Inflammatory macrophage treated with lipopolysaccharide for 1 hour (primary cell): ENCODE measurements at regions not wholly inside any gene's neighbourhood (a gene's known extent, or its start where the extent isn't known, plus 50 kb on each side); places are given as distances from the start of the nearest gene placed in this dataset.

ENCODE experiments used
- DNase-seq, 2 donors: peaks; one replicate each; pipeline ENCODE4 v3.0.0-alpha.2; 2020 to 2022

DNA sequence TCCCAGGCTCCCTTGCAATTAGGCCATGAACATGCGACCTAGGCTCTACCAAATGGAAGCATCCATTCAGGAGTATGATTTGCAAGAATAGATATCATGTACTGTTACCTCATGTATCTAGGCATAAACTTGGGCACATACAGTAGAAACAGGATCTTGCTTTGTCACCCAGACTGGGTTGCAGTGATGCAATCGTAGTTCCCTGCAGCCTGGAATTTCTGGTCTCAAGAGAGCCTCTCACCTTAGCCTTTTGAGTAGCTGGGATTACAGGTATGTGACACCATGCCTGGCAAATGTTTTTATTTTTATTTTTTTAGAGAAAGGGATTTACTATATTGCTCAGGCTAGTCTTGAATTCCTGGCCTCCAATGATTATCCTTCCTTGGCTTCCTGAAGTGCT lies 994.2 kb downstream of the ADGRL3 start:
- DNase-seq: no peak

GRCh38 chr4:62193761-62194160 lies 993.6 kb downstream of the ADGRL3 start:
- DNase-seq: no peak

- DNase-seq: no peak
Observed at GRCh38 chr4:62191451-62192240, 991.5 kb downstream of the ADGRL3 start.

GRCh38 chr4:62170235-62170634 lies 970.1 kb downstream of the ADGRL3 start:
- no peak for DNase-seq

DNA sequence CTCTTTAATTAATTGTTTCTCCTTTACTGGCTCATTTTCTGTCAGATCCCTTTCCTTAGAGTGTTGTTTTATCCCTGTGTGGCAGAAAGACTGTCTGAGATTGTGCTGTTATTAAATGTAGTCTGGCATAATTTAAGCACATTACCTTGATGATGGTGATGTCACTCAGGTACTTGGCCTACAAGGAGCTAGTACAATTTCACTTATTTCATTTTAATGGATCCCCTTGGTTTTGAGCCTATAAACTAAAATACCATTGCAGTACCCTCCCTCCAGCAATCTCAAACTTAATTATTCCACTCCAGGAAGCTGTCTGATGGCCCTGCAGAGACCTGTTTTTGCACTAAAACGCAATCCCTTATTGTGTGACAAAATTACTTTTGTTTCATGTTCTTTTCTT lies 968.6 kb downstream of the ADGRL3 start:
- no peak for DNase-seq

DNA sequence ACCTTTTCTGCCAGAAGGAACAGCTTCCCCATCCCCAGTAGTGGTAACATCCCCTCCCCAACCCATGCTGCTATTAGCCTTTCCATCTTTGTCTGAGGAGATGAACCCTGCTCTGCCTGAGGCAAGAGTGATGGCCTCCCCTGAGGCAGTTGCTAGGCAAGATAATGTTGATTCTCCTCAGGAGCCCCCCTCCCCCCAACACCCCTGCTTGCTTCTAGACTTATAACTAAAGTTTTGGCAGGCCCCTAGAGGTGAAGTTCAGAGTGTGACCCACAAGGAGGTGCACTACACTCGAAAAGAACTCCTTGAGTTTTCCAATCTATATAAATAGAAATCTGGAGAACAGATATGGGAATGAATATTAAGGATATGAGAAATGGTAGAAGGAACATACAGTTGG lies 962.5 kb downstream of the ADGRL3 start:
- DNase-seq: no peak

GRCh38 chr4:62161446-62161845 lies 961.3 kb downstream of the ADGRL3 start:
- DNase-seq: no peak

DNA sequence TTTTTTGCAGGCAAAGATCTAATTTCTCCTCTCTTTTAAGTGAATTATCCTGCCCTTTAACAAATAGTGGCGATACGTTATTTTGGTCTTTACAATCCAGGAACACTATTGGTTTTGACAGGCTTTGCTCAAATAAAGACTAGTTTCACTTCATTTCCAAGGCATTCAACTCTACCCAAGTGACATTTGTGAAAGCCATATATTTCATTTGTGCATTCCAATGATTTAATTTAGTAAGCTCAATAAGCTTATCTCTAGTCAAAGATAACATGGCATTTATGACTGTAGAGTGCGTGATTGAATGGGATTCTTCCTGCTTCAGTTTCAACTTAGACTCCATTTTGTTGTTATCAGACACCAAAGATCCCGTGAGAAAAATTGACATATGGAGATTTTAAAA lies 959.8 kb downstream of the ADGRL3 start:
- DNase-seq: no peak

DNA sequence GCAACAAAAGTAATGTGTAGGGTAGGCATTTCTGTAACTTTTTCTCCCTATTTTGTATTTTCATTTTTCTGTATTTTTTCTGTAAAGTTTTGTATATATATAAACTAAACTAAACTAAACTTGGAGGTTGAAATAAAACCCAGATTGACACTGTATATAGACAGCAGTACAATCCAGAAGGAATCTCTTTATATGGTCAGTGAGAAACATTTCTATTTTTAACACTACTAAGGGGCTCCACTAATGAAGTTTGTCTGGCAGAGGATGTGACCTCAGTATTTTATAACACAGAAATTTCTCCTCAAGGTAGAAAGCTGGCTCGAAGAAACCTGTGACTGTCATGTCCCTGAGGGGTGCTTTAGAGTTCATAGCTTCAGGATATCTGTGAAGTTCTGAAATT lies 959.2 kb downstream of the ADGRL3 start:
- DNase-seq: no peak

DNA sequence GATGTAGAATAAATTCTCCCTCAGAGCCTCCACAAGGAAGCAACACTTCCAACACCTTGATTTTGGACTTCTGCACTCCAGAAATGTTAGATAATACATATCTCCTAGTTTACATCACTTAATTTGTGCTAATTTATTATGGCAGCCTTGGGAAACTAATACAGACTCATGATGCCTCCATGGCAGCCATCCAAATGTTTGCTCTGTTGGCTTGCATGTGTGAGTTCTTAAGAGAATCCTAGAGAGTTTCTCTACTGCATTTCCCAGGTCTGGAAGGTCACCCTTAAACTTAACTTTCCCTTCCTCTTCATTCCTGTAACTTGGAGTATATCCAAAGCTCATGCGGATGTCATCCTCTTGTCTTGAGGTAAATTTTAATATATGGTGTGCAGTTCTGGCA lies 956.1 kb downstream of the ADGRL3 start:
- DNase-seq: no peak

DNA sequence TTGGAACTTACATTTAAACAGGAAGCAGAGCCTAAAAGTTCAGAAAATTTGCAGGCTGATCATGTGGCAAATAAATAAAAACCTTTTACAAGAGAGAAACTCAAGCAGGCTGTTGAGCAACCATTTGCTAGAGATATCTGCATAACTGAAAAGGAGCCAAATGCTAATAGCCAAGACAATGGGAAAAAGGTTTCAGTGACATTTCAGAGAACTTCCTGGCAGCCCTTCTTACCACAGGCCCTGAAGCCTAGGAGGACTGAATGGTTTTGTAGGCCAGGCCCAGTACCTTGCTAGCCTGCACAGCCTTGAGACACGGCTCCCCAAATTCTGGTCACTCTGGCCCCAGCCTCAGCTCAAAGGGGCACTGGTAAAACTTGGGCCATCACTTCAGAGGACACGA lies 945.1 kb downstream of the ADGRL3 start:
- no peak for DNase-seq

- no peak for DNase-seq
Observed at GRCh38 chr4:62144431-62144830, 944.3 kb downstream of the ADGRL3 start.

DNA sequence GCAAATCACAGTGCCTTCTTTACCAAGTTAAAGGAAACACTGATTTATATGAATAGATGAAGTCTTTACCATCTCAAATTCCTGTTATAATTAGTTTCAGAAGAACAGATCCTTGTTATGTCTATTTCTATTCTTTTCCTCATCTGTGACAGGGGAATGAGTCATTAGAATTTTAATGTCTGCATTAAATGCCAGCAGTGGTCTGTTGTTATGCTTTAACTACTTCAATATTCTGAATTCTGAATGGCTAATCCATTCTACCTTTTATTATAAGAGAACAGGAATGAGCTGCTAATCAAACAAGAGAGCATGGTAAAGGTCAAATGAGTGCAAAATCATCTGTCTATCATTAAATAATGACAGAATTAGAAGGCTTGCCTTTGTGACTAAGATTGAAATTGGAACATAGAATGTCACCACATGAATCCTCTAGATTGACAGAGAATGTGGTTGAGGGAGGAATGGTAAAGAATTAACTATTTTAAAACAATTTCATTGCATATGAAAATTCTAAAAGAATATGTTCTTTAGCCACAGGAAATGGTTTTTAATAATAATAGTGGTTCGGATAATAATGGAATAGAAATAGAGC lies 935.5 kb downstream of the ADGRL3 start:
- no peak for DNase-seq

DNA sequence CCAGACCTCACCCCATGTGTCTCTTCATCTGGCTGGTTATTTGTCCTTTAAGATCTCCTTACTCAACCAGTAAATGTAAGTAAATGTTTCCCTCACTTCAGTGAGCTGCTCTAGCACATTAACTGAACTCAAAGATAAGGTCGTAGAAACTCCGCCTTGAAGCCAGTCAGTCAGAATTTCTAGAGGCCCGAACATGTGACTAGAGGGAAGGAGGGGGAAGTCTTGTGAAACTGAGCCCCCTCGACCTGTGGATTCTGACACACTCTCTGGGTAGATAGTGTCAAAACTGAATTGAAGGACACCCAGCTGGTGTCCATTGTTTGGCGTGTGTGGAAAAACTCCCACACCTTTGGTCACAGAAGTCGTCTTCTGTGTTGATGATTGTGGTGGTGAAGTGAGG lies 933.9 kb downstream of the ADGRL3 start:
- DNase-seq: no peak

DNA sequence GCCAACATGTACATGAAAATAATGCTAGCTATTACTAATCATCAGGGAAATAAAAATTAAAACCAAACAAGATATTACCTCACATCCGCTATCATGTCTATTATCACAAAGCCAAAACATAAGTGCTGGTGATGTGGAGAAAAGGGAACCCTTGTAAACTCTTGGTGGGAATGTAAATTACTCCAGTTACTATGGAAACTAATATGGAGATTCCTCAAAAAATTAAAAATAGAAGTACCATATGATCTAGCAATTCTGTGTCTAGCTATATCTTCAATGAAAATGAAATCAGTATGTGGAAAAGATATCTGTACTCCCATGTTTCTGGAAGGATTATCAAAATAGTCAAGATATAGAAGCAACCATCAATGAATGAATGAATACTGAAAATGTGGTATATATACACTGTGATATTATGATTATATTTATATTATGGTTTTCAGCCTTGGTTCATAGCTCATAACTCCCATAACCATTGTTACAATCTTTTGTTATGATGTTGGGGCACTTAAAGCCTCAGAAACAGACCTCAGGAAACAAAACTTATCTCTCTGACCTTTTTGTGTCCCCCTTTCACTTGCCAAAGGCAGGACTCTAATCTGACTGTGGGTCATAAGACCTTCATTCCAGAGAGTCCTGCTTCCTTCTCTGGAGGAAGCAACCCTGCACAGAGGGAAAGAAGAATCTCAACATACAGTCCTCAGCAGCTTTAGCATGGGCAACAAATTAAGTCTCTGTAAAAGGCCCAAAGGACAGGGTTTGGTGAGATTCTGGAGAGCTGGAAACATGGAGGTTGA lies 933.2 kb downstream of the ADGRL3 start:
- no peak for DNase-seq

- no peak for DNase-seq
Observed at GRCh38 chr4:62131049-62131448, 930.9 kb downstream of the ADGRL3 start.

GRCh38 chr4:62130637-62131036 lies 930.5 kb downstream of the ADGRL3 start:
- no peak for DNase-seq

DNA sequence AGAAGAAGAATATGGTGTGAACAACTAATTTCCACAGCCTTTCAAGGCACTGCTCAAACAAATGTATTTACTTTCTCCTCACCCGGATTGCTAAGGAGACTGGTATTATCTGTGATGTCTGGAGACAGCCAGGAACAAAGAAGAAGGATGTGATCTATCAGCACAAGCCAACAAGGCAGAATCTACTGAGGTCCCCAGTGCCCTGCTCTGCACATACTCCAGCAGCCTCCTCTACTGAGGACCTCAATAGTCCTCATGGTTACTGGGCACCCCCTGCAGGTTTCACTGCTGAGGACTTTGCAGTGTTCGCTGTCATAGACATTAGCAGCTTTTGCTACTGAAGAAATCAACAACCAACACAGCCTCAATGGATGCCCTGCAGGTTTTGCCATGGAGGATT lies 930.1 kb downstream of the ADGRL3 start:
- no peak for DNase-seq
